ENCODE measurements at regions not wholly inside any gene's neighbourhood (a gene's known extent, or its start where the extent isn't known, plus 50 kb on each side); places are given as distances from the start of the nearest gene placed in this dataset.

- TF ChIP-seq, protein P1, sequence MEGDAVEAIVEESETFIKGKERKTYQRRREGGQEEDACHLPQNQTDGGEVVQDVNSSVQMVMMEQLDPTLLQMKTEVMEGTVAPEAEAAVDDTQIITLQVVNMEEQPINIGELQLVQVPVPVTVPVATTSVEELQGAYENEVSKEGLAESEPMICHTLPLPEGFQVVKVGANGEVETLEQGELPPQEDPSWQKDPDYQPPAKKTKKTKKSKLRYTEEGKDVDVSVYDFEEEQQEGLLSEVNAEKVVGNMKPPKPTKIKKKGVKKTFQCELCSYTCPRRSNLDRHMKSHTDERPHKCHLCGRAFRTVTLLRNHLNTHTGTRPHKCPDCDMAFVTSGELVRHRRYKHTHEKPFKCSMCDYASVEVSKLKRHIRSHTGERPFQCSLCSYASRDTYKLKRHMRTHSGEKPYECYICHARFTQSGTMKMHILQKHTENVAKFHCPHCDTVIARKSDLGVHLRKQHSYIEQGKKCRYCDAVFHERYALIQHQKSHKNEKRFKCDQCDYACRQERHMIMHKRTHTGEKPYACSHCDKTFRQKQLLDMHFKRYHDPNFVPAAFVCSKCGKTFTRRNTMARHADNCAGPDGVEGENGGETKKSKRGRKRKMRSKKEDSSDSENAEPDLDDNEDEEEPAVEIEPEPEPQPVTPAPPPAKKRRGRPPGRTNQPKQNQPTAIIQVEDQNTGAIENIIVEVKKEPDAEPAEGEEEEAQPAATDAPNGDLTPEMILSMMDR (IDR thresholded peaks at IDR 0.05; ENCODE audit: low read depth, low read length): no peak
- Histone ChIP-seq H3K27ac (no peak overlapping the region), H3K9me3 (ENCODE audit: severe bottlenecking) (no peaks in the 10 kb centered on the region), H3K4me3 (ENCODE audit: low read depth, low read length) (no peak overlapping the region), H3K27me3 (ENCODE audit: insufficient read depth, low read depth, severe bottlenecking) (no peaks in the 10 kb centered on the region), H3K36me3 (no peaks in the 10 kb centered on the region)
- no peak for DNase-seq
Measured at GRCh38 chr2:4291430-4291829, 588.1 kb downstream of the DCDC2C start.

DNA sequence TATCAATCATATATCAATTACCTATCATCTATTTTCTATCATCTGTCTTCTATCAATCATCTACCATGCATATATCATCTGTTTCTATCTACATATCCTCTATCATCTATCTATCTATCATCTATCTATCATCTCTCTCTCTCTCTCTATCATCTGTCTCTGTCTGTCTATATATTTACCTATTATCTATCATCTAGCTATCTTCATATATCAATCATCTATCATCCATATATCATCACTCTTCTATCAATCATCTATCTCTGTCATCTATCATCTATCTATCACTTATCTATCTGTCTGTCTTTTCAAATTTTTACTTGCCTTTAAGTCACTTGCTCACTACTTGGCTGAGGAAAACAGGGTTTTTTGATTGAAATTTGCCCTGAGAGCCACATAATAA lies 592.3 kb downstream of the DCDC2C start:
- Histone ChIP-seq H3K4me3 (ENCODE audit: low read depth, low read length) (no peak overlapping the region), H3K36me3 (no peaks in the 10 kb centered on the region), H3K27me3 (ENCODE audit: insufficient read depth, low read depth, severe bottlenecking) (no peaks in the 10 kb centered on the region), H3K9me3 (ENCODE audit: severe bottlenecking) (no peaks in the 10 kb centered on the region), H3K27ac (no peak overlapping the region)
- TF ChIP-seq, protein P1 (IDR thresholded peaks at IDR 0.05; ENCODE audit: low read depth, low read length): no peak
- DNase-seq: no peak

GRCh38 chr2:4300616-4301015 lies 597.2 kb downstream of the DCDC2C start:
- Histone ChIP-seq H3K36me3 (no peaks in the 10 kb centered on the region), H3K27ac (no peak overlapping the region), H3K27me3 (ENCODE audit: insufficient read depth, low read depth, severe bottlenecking) (no peaks in the 10 kb centered on the region), H3K4me3 (ENCODE audit: low read depth, low read length) (no peak overlapping the region), H3K9me3 (ENCODE audit: severe bottlenecking) (no peaks in the 10 kb centered on the region)
- TF ChIP-seq, protein P1 (IDR thresholded peaks at IDR 0.05; ENCODE audit: low read depth, low read length): no peak
- no peak for DNase-seq

DNA sequence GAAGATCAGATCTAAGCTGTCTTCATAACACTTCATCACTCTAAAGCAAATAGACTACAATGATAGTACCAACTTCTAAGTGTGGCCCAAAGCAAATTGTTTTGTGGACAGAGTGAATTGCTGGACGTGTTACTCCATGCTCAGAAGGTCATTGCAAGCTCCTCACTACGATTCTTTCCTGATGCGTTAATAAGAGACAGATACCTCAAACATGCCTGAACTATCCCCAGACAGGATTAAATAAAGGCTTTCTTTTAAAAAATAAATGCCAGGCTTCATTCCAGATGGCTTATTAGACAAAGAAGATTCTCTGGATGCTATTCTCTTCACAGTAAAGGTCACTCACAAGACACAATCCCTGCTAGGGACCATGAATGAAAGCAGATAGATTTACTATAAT lies 621.2 kb downstream of the DCDC2C start:
- no peaks in the 10 kb centered on the region for H3K27me3 ChIP-seq (ENCODE audit: insufficient read depth, low read depth, severe bottlenecking)
- H3K27ac ChIP-seq: no peak overlapping the region
- peaks cover 4% of the 10 kb centered on the region for H3K9me3 ChIP-seq (ENCODE audit: severe bottlenecking)
- no peak overlapping the region for H3K4me3 ChIP-seq (ENCODE audit: low read depth, low read length)
- TF ChIP-seq, protein P1 (IDR thresholded peaks at IDR 0.05; ENCODE audit: low read depth, low read length): no peak
- no peaks in the 10 kb centered on the region for H3K36me3 ChIP-seq
- DNase-seq: no peak

DNA sequence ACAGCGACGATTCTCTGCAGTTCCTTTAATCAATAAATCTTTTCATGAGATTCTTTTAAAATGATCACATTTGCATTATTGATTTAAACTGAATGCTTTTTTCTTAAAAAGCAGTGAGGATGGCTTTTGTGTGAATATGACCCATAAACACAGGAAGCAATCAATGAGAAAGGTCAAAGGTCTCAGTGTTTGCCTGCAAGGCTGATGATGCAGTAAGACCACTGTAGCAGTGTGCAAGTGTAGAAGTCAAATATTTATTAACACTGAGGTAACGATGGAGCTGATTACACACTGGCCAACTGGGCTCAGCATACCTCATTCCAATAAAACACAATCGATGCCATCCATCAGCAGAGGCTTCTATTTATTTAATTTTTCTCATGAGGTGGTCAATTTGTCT lies 633.5 kb downstream of the DCDC2C start:
- no peaks in the 10 kb centered on the region for H3K9me3 ChIP-seq (ENCODE audit: severe bottlenecking)
- H3K27ac ChIP-seq: no peak overlapping the region
- no peaks in the 10 kb centered on the region for H3K36me3 ChIP-seq
- no peaks in the 10 kb centered on the region for H3K27me3 ChIP-seq (ENCODE audit: insufficient read depth, low read depth, severe bottlenecking)
- no peak overlapping the region for H3K4me3 ChIP-seq (ENCODE audit: low read depth, low read length)
- TF ChIP-seq, protein P1 (IDR thresholded peaks at IDR 0.05; ENCODE audit: low read depth, low read length): no peak
- no peak for DNase-seq

GRCh38 chr2:4338345-4338744 lies 635.0 kb downstream of the DCDC2C start:
- no peak for DNase-seq
- Histone ChIP-seq H3K27me3 (ENCODE audit: insufficient read depth, low read depth, severe bottlenecking) (no peaks in the 10 kb centered on the region), H3K27ac (no peak overlapping the region), H3K9me3 (ENCODE audit: severe bottlenecking) (no peaks in the 10 kb centered on the region), H3K4me3 (ENCODE audit: low read depth, low read length) (no peak overlapping the region), H3K36me3 (no peaks in the 10 kb centered on the region)
- TF ChIP-seq, protein P1 (IDR thresholded peaks at IDR 0.05; ENCODE audit: low read depth, low read length): no peak

All from WERI-Rb-1 (cell line).